Amniotic epithelial cell (primary cell): ENCODE measurements at regions not wholly inside any gene's neighbourhood (a gene's known extent, or its start where the extent isn't known, plus 50 kb on each side); places are given as distances from the start of the nearest gene placed in this dataset.
A peak's percentile ranks its signal among the peaks of the same experiment; 100 is the strongest.
"Not testable (repeated sequence)": the region's sequence is repeated elsewhere in the genome, so short reads cannot be mapped to it uniquely, and the experiment has no call there.

Experiments
- DNase-seq: peaks from one replicate; pipeline ENCODE4 v3.0.0-alpha.2; 2010; ENCODE audit warnings: low read depth

DNA sequence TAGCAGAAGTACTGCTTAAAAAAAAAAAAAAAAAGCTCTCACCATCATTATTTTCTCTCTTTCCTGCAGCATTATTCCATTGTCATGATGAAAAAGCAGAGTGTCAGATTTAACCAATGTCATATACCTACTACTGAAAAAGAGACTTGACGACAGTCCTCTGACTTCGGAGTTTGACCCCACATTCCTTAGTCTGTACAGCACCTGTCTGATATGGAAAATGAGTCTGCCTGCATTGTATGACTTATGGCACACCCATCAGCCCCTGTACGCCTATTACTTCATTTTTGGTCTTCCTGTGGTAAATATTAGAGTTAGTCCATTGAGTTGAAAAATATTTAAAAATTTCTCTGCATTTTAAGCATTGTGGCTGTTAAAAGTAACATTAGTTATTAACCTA, 54.5 kb upstream of the NOX4 start:
- no peak for DNase-seq

- not testable (repeated sequence) for DNase-seq
Observed at GRCh38 chr11:89555781-89556180, 64.6 kb upstream of the NOX4 start.

GRCh38 chr11:89556731-89557707, 65.8 kb upstream of the NOX4 start:
- not testable (repeated sequence) for DNase-seq

DNA sequence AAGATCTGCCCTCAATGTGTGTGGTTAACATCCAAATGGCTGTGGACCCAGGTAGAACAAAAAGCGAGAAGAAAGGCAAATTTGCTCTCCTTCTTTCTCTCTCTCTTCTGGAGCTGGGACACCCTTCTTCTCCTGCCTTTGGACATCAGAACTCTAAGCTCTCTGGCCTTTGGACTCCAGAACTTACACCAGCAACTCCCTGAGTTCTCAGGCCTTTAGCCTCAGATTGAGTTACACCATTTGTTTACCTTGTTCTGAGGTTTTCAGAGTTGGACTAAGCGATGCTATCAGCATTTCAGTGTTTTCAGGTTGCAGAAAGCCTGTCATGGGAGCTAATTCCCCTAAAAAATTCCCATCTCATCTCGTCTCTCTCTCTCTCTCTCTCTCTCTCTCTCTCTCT, 69.4 kb upstream of the NOX4 start:
- not testable (repeated sequence) for DNase-seq

DNA sequence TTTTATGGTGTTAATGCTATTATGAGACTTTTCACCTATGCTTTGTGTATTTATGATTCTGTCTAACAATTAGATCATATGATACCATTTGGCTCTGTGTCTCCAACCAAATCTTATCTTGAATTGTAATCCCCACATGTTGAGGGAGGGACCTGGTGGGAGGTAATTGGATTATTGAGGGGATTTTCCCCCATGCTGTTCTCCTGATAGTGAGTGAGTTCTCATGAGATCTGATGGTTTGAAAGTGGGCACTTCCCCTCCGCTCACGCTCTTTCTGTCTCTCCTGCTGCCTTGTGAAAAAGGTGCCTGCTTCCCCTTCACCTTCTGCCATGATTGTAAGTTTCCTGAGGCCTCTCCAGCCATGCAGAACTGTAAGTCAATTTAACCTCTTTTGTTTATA, 71.6 kb upstream of the NOX4 start:
- DNase-seq, result not testable (repeated sequence)

DNA sequence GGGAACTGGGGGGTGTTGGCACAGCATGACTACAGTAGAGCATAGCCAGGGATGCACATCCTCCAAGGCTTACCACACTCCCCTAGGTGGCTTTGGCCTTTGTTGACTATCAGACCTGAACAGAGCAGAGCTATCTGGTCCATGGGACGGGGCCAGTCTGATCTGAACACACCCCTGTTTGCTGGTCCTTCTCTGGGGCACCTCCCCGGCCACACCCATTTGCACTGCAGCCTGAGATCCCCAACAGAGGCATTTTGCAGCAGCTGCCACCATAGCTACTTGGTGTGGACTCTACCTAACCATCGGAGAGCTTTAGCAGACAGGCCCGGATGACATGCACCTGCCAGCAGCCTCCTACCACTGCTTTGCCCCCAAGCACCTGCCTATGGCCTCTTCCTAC, 75.8 kb upstream of the NOX4 start:
- no peak for DNase-seq

- not testable (repeated sequence) for DNase-seq
Observed at GRCh38 chr11:89569387-89569786, 78.2 kb upstream of the NOX4 start.

DNA sequence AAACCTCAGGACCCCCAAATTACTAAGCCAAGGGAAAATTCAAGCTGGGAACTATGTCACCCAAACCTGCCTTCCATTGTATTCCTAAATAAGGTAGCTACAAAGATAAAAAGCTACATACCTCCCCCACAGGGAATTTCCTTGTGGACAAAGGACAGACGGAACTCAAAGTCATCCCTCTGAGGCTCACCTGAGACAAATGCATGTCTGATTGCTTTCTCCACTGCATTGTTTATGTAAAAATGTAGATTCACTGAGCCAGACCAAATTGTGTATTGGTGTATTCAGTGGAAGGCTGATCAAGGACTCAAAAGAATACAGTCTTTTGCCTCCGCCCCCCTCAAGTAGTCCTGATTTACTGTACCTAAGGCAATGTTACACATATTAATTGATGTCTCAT, 80.5 kb upstream of the NOX4 start:
- DNase-seq, result not testable (repeated sequence)

- DNase-seq, result not testable (repeated sequence)
Observed at GRCh38 chr11:89575846-89576245, 84.7 kb upstream of the NOX4 start.

- DNase-seq, result not testable (repeated sequence)
Observed at GRCh38 chr11:89577428-89577827, 86.3 kb upstream of the NOX4 start.

DNA sequence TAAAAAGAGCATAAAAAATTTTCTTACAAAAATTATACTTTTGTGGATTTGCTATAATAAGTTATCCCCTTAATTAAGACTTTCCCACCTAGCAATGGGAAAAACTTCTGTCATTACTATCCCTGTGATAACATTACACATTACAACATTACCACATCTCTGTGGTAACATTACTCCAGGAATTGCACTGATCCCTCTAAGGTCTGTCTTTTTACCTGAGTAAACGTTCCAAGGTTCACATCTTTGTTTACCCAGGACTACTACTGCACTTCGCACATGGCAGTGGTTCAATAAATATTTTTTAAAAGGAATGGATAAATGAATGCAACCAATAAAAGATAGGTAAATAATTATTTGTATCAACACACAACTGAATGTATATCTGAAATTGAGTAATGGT, 92.4 kb upstream of the NOX4 start:
- no peak for DNase-seq

DNA sequence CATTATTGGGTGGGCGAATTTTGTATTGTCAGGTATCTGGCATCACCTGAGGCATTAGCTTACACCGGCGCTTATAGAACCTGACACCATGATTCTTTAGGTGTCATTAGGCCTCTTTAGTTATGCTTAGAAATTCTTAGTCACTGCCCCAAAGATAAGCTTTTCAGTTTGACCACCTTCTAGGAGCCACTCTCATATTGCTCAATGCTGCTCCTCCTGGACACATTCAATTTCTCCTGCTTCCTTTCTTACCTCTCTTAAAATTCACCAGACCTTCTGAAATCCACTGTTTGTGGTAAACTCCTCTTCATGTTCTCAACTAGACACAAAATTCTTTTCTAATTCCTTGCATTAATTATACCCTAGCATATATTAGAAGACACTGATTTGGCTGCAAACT, 93.9 kb upstream of the NOX4 start:
- not testable (repeated sequence) for DNase-seq

DNA sequence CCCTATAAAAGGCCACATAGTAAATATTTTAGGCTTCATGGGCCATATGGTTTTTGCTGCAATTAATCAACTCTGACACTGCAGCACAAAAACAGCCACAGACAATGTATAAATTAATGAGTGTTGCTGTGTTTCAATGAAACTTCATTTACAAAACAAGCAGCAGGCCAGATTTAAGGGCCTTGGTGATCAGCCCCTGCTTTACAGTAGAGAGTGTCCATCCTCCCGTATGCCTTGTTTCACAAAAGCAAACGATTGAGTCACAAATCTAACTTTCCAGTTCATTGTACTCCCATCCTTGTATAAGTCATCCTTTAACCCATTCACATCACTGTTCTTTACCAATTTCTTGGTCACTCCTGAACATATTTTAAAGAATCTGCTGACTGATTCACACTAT, 94.3 kb upstream of the NOX4 start:
- DNase-seq, result peak; percentile 29

DNA sequence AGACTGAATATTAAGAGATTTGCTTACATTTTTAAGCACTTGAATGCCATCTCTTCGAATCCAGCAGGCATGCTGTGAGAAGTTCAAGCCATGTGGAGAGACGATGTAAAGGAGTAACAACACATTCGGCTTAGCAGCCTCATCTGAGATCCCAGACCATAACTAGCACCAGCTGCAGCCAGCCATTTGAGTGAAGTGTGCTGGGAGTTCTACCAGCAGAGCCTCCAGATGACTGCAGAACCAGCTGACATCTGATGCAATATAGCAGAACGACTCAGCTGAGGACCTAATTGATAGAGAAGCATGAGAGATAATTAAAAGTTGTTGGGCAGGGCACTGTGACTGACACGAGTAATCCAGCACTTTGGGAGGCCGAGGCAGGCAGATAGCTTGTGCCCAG, 98.2 kb upstream of the NOX4 start:
- DNase-seq, result peak; percentile 6

DNA sequence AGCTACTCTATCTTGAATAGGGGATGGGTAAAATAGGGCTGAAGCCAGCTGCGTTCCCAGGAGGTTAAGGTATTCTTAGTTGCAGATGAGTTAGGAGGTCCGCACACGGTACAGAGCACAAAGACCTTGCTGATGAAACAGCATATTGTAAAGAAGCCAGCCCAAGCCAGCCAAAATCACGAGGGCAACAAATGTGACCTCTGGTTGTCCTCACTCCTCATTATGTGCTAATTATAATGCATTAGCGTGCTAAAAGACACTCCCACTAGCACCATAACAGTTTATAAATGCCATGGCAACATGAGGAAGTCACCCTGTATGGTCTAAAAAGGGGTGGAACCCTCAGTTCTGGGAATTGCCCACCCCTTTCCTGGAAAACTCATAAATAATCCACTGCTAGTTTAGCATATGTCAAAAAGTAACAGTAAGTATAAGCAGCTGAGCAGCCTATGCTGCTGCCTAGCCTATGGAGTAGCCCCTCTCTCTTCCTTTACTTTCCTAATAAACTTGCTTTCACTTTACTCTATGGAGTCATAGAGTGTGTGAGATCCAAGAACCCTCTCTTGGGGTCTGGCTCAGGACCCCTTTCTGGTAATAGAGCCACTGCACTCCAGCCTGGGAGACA, 98.9 kb upstream of the NOX4 start:
- not testable (repeated sequence) for DNase-seq

GRCh38 chr11:89601263-89601662, 108.8 kb upstream of the TRIM77 start:
- peak; percentile 86 for DNase-seq

- DNase-seq, result no peak
Observed at GRCh38 chr11:89604281-89604680, 105.8 kb upstream of the TRIM77 start.

GRCh38 chr11:89606845-89607244, 103.3 kb upstream of the TRIM77 start:
- DNase-seq, result peak; percentile 77

DNA sequence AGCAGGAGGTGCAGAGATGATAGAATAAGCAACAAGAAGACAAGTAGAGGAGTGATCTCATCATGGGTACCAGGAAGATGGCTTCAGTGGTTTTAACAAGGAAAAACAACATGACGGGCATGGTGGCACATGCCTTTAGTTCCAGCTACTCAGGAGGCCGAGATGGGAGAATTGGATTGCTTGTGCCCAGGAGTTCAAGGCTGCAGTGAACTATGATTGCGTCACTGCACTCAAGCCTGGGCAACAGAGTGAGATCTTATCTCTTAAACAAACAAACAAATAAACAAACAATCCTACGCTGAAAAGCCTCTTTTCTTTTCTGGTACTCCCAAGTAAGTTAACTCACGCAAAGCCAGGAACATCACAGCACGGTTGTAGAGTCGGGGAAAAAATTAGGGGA, 102.6 kb upstream of the TRIM77 start:
- peak; percentile 18 for DNase-seq

DNA sequence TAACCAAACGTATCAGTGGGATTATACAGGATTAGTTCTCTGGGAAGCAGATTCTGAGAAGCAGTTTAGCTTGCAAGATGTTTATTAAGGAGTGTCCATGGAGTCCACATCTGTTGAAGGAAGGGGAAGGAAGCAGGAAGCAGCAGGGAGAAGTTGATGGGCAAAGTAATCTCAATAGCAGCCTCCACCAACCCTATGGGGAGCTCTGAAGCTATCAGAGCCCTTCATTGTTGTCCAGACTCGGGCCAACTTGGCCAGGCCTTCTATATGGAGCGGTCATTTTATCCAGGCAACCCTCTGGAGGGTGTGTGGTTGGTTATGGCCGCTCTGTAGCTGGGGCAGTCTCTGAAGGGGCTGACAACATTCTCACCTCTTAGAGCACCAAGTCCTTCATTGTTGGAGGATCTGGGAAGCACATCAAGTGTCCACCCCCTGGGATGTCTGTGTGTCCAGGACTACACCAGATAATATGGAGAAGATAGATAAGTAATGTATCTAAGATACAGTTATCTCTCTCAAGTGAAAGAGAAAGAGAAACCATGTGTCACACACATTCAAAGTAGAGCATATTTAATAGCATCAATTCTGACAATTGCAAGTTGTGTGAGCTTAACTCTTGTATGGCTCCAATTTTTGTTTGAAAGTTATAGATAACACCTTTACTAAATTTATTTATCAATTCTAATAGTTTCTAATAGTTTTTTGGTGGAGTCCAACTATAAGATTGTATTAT, 101.7 kb upstream of the TRIM77 start:
- no peak for DNase-seq

DNA sequence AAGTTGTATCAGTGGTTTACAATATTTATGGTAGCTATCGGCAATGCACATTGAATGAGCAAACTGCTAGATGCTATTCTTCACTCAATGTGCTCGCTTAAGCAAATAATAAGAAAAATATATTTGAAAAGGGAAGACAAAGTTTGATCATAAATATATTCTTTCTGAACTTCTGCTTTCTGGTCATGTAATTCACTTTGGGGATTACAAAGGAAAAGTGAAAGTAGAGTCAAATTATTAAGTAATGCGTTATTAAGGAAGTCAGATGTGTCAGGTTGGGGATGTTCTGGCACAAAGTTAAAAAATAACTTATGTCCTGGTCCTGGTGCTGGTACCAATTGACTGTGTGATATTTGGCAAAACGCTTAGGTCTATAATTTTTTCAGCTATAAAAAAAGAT, 98.0 kb upstream of the TRIM77 start:
- DNase-seq, result no peak

DNA sequence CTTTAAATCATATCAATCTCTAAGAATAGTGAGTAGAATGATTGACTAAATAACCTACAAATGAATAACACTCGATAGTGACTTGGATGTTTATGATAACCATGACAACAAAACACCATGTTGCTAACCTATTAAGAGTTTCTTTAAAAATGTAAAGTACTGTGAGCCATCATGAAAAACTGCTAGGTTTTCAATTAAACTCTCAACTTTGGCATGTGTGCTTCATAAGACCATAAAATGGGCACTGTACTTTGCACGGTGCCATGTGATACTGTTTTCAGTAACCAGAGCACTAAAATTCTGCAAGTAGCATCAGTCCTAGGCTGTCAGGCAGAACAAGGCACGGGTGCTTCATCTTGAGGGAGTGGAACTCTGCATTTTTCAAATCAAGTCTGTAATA, 96.2 kb upstream of the TRIM77 start:
- no peak for DNase-seq

- DNase-seq, result peak; percentile 24
Observed at GRCh38 chr11:89614428-89614827, 95.7 kb upstream of the TRIM77 start.
